Tibial nerve (tissue), 4 donors: ENCODE measurements at regions not wholly inside any gene's neighbourhood (a gene's known extent, or its start where the extent isn't known, plus 50 kb on each side); places are given as distances from the start of the nearest gene placed in this dataset.

Source experiments
- CTCF ChIP-seq, 5 experiments: fragments of 200-600 bp in 3 of 5; fragments of 450-650 bp in 2 of 5; sonication (generic) in 3 of 5; IDR thresholded peaks; one replicate each; pipeline ENCODE4 v1.5.1; 2016 to 2019; ENCODE audit warnings: antibody characterized with exemption in 5 of 5, mild to moderate bottlenecking in 3 of 5, moderate library complexity in 2 of 5
- EP300 ChIP-seq, 2 donors: sonication (generic); formaldehyde crosslinking; IDR thresholded peaks; one replicate each; pipeline ENCODE4 v1.6.1; 2017; ENCODE audit warnings: antibody characterized with exemption in 2 of 2, mild to moderate bottlenecking in 1 of 2
- POLR2A ChIP-seq, 2 donors: fragments of 450-650 bp; IDR thresholded peaks; one replicate each; pipeline ENCODE4 v1.6.1; 2017; ENCODE audit warnings: antibody characterized with exemption in 2 of 2, mild to moderate bottlenecking in 2 of 2, moderate library complexity in 2 of 2

- TF ChIP-seq EP300 (IDR thresholded peaks at IDR 0.05) (no peak), POLR2A (IDR thresholded peaks at IDR 0.05) (no peak), CTCF (IDR thresholded peaks at IDR 0.05) (no peak)
These were observed 513.7 kb upstream of the WWC1 start for GRCh38 chr5:167777746-167778145.
